Activated CD4-positive, alpha-beta T cell treated with anti-CD3 and anti-CD28 coated beads for 1 hour (primary cell): ENCODE measurements at regions not wholly inside any gene's neighbourhood (a gene's known extent, or its start where the extent isn't known, plus 50 kb on each side); places are given as distances from the start of the nearest gene placed in this dataset.
"Not testable (repeated sequence)": the region's sequence is repeated elsewhere in the genome, so short reads cannot be mapped to it uniquely, and the experiment has no call there.

ENCODE experiments used
- DNase-seq: peaks from one replicate; pipeline ENCODE4 v3.0.0-alpha.2; 2020

DNA sequence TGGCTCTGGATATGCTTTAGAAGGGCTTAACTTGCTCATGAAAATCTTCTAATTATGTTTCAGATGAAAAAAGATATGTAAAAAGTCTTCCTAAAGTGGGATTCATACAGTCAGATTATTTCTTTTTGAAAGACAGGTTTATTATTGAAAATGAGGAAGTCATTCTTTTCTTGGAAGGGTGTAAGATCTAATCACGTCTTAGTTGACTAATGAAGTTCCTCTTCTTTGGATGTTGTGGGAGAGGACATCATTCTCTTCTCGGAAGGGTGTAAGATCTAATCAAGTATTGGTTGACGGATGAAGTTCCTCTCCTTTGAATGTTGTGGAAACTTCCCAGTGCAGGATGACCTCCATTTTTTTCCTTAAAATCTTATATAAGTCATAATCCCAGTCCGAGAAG is 74.9 kb downstream of the ALG10 start:
- no peak for DNase-seq

- no peak for DNase-seq
Observed at GRCh38 chr12:34105392-34105933, 83.2 kb downstream of the ALG10 start.

DNA sequence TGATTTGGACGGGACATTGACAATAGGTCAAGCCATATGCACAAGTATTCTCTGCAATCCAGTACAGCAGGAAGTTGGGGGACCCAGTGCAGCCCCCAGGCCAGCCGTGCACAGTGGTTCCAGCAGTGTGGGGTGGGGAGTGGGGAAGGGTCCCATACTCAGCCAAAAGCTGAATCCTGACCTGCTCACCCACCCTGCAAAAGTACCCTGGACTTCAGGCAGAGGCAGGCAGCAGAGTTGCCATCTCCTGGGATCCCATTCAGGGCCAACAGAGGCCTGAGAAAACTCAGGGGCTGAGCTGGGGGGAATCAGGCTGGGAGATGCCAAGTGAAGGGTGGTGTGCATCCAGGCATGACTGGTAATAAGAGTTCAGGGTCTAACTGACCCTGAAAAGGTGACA is 83.9 kb downstream of the ALG10 start:
- DNase-seq, result no peak

DNA sequence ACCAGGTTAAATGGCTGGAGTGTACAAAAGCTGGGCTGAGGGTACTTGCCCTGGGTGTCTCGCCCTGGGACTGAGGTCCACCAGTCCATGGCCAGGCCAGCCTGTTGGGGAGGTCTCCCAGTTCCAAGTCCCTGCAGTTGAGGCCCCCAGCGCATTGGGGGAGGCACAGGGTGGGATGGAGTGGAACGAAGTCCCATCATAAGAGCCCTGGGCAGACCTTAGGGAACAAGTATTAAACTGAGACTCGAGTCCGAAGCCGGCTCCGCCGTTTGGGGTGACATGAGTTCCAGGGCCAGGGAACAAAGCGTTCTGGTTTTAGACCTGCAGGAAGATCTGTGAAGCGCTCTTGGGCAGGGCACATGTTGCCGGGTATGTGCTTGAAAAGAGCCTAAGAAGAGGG is 84.7 kb downstream of the ALG10 start:
- no peak for DNase-seq

DNA sequence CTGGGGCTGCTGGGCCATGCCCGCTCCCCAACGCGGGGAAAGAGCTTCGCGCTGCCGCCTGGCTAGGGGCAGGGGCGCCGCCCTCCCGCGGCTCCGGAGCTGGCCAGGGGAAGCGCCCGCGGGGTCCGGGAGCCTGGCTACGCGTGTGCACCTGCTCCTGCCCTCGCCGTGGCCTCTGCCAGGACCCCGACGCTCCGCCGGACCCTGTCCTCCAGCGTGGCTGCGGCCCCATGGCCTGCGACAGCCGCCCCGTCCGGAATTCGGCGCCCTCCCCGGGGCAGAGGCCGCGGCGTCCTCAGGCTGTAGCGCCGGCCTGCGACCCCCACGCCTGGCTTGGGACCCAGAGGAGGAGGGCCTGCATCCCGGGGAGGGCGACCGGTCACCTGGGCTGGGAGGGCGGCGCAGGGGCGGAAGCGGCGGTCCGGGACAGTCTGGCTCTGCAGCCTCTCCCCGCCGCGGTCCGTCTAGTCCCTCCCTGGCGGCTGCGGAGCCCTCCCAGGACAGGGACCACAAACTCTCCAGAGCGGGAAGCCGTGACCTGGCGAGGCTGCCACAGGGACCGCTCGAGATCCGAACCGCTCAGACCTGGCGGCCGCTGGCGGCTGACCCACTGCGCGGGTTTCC is 85.6 kb downstream of the ALG10 start:
- DNase-seq, result no peak

GRCh38 chr12:34108405-34108803 is 86.1 kb downstream of the ALG10 start:
- no peak for DNase-seq

- no peak for DNase-seq
Observed at GRCh38 chr12:34108967-34109366, 86.7 kb downstream of the ALG10 start.

- no peak for DNase-seq
Observed at GRCh38 chr12:34109390-34109789, 87.1 kb downstream of the ALG10 start.

DNA sequence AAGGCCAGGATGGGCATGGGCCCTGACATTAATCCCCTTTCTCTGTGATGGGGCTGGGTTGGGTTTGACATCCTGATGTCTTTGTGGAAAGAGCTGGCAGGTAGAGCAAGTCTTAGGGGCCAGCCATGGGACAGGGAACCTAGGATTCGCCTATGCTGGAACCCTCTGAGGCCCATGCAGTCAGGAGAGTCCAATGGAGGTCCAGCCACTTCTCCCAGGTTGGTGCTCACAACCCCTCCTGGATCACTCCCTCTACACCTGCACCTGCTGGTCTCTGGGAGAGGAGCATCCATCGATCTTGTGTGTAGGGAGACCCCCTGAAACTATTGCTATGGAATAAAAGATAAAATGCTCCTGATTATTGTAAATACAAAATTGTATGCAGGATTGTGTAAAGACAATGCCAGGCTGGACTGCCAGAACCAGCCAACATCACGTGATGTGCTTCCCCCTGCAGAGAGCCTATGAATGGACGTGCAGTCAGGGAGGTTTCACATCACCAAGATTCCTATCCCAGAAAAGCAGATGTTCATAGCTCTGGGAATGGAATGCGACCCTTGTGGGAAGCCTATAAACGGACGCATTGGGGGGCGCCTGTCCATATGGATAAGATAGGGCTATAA is 87.7 kb downstream of the ALG10 start:
- DNase-seq, result not testable (repeated sequence)

GRCh38 chr12:34119366-34119765 is 97.1 kb downstream of the ALG10 start:
- DNase-seq, result no peak

DNA sequence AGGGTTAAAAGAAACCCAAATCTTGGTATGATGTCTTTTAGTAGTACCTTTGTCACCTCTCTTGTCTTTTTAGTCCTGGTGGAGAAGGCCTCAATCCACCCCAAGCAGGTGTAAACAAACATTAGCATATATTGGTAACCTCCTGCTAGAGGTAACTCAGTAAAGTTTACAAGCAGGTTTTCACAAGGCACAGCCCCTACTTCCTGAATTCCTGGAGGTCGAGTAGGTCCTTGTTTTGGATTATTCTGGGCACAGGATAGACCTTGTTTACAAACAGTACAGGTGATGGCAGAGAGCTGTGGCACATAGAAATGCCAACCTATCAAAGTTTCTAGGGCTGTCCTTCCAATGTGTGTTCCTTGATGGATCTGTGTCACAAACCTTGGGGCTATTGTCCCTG is 99.1 kb downstream of the ALG10 start:
- DNase-seq, result no peak

DNA sequence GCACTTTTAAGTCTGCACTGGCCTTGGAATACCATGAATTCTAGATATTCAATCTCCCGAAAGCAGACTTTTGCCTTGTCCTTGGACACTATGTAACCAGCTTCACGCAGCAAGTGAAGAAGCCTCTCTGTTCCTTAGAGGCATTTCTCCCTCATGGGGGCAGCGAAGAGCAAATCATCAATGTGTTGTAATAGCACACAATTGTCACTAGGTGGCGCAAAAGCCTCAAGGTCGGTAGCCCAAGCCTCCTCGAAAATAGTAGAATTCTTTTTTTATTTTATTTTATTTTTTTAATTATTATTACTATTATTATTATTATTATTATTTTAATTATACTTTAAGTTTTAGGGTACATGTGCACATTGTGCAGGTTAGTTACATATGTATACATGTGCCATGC is 100.8 kb downstream of the ALG10 start:
- not testable (repeated sequence) for DNase-seq

DNA sequence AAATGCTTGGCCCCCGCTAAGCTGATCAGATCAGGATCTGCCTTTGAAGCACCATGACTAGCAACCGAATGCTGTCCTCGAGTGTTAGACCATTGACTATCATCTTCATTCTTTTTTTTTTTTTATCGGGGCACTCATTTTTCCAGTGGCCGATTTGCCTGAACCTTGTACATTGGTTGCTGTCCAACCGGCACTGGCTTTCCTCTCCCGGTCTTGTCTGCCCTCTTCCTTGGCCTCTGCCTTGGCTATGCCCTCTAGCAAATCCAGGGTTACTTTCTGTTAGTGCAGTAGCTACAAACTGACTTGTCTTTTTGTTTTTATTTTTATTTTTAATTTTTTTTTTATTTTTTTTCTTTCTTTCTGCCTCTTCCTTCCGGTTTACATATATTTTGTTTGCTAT is 102.3 kb downstream of the ALG10 start:
- DNase-seq, result no peak

DNA sequence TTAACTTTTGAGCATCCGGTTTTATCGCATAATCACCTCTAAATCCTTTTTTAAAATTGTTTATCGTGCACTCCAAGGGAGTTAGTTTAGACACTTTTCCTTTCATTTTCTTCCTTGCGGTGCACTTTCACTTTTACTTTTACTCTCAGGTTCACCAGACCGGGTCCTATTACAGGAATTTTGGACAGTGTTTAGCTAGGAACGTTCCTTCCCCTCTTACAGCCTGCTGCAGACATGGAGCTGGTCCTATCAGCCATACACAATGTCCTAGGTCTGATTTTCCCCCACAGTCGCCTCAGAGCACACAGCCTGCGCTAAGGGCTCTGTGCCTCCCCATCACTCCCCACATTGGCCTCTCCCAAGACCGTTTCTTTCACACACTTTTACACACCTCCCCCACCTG is 103.9 kb downstream of the ALG10 start:
- no peak for DNase-seq

DNA sequence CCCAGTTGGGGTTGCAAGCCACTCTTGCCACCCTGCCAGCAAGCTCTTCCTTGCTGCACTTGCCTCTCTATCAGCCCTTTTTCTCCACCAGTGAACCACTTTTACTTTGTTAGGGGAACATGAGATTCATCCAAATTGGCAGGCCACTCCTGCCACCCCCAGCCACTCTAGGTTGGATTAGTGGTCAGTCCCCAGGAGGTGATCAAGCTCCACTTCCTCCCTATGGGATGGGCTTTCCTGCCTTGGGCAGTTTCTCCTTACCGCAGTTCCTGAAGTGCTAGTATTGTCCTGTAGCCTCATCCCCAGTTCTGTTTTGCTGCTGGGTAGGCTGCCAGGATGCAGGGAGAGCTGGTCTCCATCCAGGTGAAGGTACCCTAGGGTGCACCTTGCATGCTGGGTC is 104.5 kb downstream of the ALG10 start:
- DNase-seq, result no peak

- not testable (repeated sequence) for DNase-seq
Observed at GRCh38 chr12:34127379-34127778, 105.1 kb downstream of the ALG10 start.

DNA sequence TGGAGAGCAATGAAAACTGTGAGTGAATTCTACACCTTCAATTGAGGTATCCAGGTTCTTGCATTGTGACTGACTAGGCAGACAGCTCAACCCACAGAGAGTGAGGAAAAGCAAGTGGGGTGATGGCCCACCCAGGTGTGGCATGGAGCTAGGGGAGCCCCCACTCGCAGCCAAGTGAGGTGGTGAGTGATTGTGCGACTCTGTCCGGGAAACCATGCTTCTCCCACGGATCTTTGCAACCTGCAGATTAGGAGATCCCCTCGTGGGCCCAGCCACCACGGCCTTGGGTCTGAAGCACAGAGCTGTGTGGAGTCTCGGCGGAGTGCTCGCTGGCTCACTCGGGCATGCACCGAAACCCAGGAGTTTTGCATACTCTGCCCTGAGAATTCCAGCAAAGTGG is 120.1 kb downstream of the ALG10 start:
- no peak for DNase-seq

DNA sequence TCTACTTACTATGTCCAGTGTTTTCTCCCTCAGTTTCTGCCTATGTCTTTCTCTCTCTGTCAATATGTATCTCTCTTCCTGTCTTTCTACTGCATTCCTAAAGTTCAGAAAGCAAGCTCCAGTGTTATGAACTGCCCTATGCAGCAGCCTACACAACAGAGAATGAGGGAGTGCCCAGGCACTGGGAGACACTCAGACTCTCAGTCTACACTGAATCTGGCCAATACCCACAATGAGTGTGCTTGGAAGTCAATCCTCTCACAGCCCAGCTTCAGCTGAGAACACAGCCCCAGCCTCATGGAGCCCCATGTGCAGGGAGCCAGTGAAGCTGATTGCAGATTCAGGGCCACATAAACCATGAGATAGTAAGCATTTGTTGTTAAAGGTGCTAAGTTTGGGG is 128.7 kb downstream of the ALG10 start:
- DNase-seq, result no peak

DNA sequence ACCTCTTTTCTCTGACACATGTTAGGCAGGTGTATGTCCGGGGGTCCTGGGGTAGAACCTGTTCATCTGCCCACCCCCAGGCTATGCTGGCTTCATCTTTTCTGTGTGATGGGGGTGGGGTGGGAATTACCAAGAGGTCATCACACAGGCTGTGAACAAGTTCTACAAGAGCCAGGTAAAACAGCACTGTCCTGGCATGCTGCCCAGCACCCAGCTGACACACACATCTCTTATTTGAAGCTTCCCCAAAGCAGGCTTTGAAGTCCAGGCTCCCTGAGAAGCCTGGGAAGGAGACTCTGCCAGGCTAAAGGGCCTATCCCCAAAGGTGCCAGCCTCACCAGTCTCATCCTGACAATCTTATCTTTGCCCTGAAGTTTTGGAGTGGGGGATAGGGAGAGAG is 141.1 kb downstream of the ALG10 start:
- no peak for DNase-seq

GRCh38 chr12:34166427-34167060 is 144.2 kb downstream of the ALG10 start:
- DNase-seq, result no peak

GRCh38 chr12:34168507-34168906 is 146.2 kb downstream of the ALG10 start:
- DNase-seq, result not testable (repeated sequence)

DNA sequence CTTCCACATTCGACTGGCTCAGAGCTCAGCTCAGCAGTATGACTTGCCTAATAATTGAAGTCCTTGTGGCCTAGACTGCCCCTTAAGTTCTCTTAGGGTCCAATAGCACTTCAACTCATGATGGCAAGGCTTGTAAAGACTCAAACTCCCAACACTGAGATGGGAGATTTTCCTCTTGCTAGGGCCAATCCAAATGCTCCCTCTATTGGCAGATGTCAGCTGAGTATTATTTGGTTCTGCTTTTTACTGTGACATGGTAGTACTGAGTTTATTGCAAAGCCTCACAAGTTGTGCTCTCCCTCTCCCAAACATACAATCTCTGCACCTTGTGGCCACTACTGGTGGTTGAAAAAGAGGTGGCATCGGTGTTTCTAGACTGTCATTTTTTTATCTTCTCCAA is 164.2 kb downstream of the ALG10 start:
- no peak for DNase-seq

- no peak for DNase-seq
Observed at GRCh38 chr12:34188974-34189373, 166.7 kb downstream of the ALG10 start.

DNA sequence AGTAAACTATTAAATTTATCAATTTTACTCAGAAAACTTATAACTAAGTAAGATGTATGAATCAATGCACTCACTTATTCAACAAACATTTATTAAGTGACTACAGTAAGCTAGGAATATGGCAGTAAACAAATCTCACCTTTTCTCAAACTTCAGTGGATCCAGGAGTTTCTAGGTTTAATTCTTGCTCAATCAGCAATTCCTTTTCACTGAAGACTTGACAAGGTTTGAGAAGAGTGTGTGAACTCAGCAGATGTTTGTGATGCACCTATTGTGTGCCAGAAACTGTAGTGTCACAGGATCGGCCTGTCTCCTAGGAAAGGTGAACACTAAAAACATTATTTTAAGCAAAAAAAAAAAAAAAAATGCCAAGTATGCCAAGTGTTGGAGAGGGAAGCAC is 167.8 kb downstream of the ALG10 start:
- no peak for DNase-seq
